Duodenal mucosa (tissue), 2 donors: ENCODE measurements at regions not wholly inside any gene's neighbourhood (a gene's known extent, or its start where the extent isn't known, plus 50 kb on each side); places are given as distances from the start of the nearest gene placed in this dataset.

ENCODE experiments used
- H3K27ac ChIP-seq: one replicate; pipeline ENCODE4 v1.7.0; 2013; ENCODE audit warnings: low read depth, low read length
- H3K27me3 ChIP-seq, 2 donors: one replicate each; pipeline ENCODE4 v1.7.0; 2013; ENCODE audit warnings: low read length in 2 of 2, control low read depth in 1 of 2; ENCODE audit not compliant: insufficient read depth in 2 of 2, control insufficient read depth in 1 of 2
- H3K36me3 ChIP-seq, 2 donors: one replicate each; pipeline ENCODE4 v1.7.0; 2013; ENCODE audit warnings: low read length in 2 of 2, control low read depth in 1 of 2; ENCODE audit not compliant: insufficient read depth in 2 of 2, control insufficient read depth in 1 of 2
- H3K4me1 ChIP-seq, 2 donors: one replicate each; pipeline ENCODE4 v1.7.0; 2013; ENCODE audit warnings: low read length in 2 of 2, control low read depth in 1 of 2; ENCODE audit not compliant: insufficient read depth in 2 of 2, control insufficient read depth in 1 of 2
- H3K4me3 ChIP-seq, 2 donors: one replicate each; pipeline ENCODE4 v1.7.0; 2013; ENCODE audit warnings: low read length in 2 of 2, low read depth in 1 of 2
- H3K9ac ChIP-seq, 2 donors: one replicate each; pipeline ENCODE4 v1.7.0; 2013; ENCODE audit warnings: low read length in 2 of 2, low read depth in 1 of 2
- H3K9me3 ChIP-seq, 2 donors: one replicate each; pipeline ENCODE4 v1.7.0; 2013; ENCODE audit warnings: low read length in 2 of 2, control low read depth in 1 of 2; ENCODE audit not compliant: control insufficient read depth in 1 of 2

DNA sequence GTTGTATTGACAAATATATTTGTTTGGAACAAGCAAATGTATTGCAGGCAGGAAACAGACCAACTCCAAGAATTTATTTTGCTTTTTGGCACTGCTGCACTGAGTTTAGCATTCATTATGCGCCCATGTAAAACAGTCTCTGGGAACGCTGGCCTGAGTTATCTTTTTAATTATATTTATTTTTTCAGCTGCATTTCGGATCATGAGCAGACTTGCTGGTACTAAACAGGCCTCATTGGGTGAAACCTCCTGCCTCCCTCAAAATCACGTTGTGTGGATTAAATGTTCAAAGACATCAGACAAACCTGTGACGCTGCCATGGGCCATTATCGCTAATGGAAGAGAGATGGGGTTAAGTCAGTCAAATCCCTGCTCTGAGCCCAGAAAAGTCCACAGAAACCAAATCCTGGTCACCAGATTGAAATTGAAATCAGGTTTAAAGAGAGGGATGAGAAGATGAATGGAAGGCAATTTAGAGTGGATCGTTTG, 511.1 kb upstream of the PROK2 start:
- H3K27ac ChIP-seq: no peak overlapping the region
- H3K9me3 ChIP-seq: no peaks in the 10 kb centered on the region

DNA sequence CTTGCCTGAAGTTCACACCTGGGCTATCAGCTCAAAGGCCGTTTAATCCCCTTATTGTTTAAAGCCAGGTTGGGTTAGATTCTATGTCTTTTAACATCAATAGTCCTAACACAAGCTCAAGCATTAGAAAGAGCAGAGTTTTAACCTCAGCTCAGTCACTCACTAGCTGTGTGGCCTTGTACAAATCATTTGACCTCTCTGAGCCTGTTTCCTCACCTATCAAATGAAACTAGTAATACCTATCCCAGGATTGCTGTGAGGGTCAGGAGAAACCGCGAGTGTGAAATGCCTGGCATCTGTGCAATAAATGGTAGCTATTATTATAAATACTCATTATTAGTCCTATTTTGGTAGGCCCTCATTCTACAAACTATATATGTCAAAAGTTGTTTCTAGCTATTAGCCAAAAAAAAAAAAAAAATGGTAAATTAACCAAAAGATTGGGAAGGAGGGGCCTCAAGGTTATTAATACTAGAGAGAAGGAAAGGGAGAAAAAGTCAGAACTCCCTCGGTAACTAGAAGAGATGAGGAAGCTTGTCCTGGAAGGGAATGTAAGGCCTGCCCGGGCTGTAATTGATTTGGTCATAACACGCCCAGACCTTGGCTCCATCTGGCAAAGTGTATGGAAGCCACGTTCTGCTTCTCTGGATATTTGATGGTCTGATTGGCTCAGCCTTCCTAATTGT, 510.5 kb upstream of the PROK2 start:
- Histone ChIP-seq H3K4me3 (no peak overlapping the region), H3K9me3 (no peaks in the 10 kb centered on the region), H3K9ac (no peak overlapping the region), H3K27ac (no peak overlapping the region), H3K27me3 (no peaks in the 10 kb centered on the region), H3K4me1 (no peaks in the 10 kb centered on the region), H3K36me3 (no peaks in the 10 kb centered on the region)

More for the DNA sequence above, 511.1 kb upstream of the PROK2 start:
- no peaks in the 10 kb centered on the region for H3K27me3 ChIP-seq
- no peak overlapping the region for H3K9ac ChIP-seq
- no peaks in the 10 kb centered on the region for H3K4me1 ChIP-seq
- no peak overlapping the region for H3K4me3 ChIP-seq
- no peaks in the 10 kb centered on the region for H3K36me3 ChIP-seq

GRCh38 chr3:72290859-72291638, 506.1 kb upstream of the PROK2 start:
- Histone ChIP-seq H3K4me3 (no peak overlapping the region), H3K9ac (no peak overlapping the region), H3K27me3 (peaks cover 0 to 5% of the 10 kb centered on the region in 2 donors), H3K4me1 (peaks cover 7 to 10% of the 10 kb centered on the region in 2 donors), H3K36me3 (no peaks in the 10 kb centered on the region), H3K9me3 (no peaks in the 10 kb centered on the region), H3K27ac (no peak overlapping the region)

- peak overlapping the region in 1 of 2 donors; percentile 41 for H3K4me3 ChIP-seq
- no peaks in the 10 kb centered on the region for H3K9me3 ChIP-seq
- H3K36me3 ChIP-seq: no peaks in the 10 kb centered on the region
- no peak overlapping the region for H3K27ac ChIP-seq
- H3K9ac ChIP-seq: no peak overlapping the region
- peaks cover 7 to 10% of the 10 kb centered on the region in 2 donors for H3K4me1 ChIP-seq
- peaks cover 0 to 5% of the 10 kb centered on the region in 2 donors for H3K27me3 ChIP-seq
Observed at GRCh38 chr3:72289692-72290071, 504.7 kb upstream of the PROK2 start.

DNA sequence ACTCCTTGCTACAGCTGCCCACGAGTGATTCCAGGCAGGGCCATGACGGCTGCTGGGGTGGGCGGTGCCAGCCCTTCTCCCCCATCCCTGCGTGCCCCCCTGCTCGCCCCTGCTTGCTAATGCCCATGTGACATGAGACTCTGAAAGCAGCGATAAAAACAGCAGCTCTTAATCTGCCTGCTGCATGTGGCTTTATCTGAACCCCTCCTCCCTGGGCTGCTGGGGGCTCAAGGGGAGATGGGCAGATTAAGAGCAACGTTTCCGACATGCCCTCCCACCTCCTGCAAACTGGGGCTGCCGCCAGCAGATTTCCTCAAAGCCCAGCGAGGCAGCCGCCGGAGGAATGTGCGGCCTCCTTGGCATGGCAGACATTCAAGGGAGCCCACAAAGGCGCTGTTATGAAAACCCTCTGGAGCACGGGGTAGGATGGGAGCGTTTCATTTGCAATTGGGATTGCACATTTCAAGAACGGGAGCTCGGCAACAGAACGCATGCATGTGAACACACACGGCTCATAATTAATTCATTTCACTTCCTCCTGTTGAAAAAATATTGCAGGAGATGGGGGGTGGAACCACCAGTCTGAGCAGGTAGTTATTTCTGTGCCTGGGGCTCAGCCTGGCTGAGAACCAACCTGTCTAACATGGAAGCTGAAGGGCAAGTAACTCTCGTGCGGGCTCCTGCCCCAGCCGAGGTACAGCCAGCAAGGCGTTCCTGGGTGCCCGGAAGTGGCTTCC, 504.2 kb upstream of the PROK2 start:
- H3K9ac ChIP-seq: peak overlapping the region in 1 of 2 donors; percentile 7
- no peak overlapping the region for H3K27ac ChIP-seq
- peaks cover 7 to 10% of the 10 kb centered on the region in 2 donors for H3K4me1 ChIP-seq
- no peaks in the 10 kb centered on the region for H3K9me3 ChIP-seq
- peak overlapping the region; percentile 41 to 62 for H3K4me3 ChIP-seq
- H3K36me3 ChIP-seq: no peaks in the 10 kb centered on the region
- peaks cover 0 to 5% of the 10 kb centered on the region in 2 donors for H3K27me3 ChIP-seq

- Histone ChIP-seq H3K27ac (no peak overlapping the region), H3K36me3 (no peaks in the 10 kb centered on the region), H3K9ac (no peak overlapping the region), H3K27me3 (peaks cover 0 to 5% of the 10 kb centered on the region in 2 donors), H3K4me1 (peaks cover 7 to 10% of the 10 kb centered on the region in 2 donors), H3K4me3 (no peak overlapping the region), H3K9me3 (no peaks in the 10 kb centered on the region)
Observed at GRCh38 chr3:72287956-72288355, 503.0 kb upstream of the PROK2 start.

DNA sequence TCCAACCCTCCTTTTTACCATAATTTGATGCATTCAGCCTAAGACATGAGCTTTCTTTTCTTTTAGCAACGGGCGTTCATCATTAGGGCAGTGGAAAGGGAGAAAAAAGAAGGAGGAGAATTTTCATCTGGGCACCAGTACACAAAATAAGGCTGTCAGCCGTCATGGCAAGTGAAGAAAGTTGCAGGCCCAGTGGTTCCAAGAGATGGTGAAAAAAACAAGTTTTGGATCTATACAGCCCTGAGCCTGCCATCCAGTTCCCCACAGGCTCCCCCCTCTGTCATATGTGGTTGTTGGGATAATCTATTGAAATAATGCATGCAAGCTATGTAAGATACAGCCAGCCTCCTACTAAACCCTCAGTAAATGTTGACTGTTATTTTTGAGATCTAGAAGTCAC, 500.6 kb upstream of the PROK2 start:
- no peak overlapping the region for H3K27ac ChIP-seq
- peaks cover 7 to 10% of the 10 kb centered on the region in 2 donors for H3K4me1 ChIP-seq
- no peaks in the 10 kb centered on the region for H3K36me3 ChIP-seq
- peaks cover 0 to 5% of the 10 kb centered on the region in 2 donors for H3K9me3 ChIP-seq
- H3K27me3 ChIP-seq: peaks cover 4 to 5% of the 10 kb centered on the region in 2 donors
- H3K9ac ChIP-seq: no peak overlapping the region
- H3K4me3 ChIP-seq: no peak overlapping the region

GRCh38 chr3:72284471-72284870, 499.5 kb upstream of the PROK2 start:
- Histone ChIP-seq H3K4me3 (no peak overlapping the region), H3K27me3 (peaks cover 5% of the 10 kb centered on the region in 2 donors), H3K9ac (no peak overlapping the region), H3K4me1 (peaks cover 2 to 6% of the 10 kb centered on the region in 2 donors), H3K9me3 (peaks cover 0 to 5% of the 10 kb centered on the region in 2 donors), H3K27ac (no peak overlapping the region), H3K36me3 (no peaks in the 10 kb centered on the region)

GRCh38 chr3:72282918-72283317, 498.0 kb upstream of the PROK2 start:
- no peaks in the 10 kb centered on the region for H3K4me1 ChIP-seq
- H3K9me3 ChIP-seq: peaks cover 0 to 5% of the 10 kb centered on the region in 2 donors
- H3K9ac ChIP-seq: no peak overlapping the region
- H3K4me3 ChIP-seq: no peak overlapping the region
- H3K36me3 ChIP-seq: no peaks in the 10 kb centered on the region
- peaks cover 0 to 5% of the 10 kb centered on the region in 2 donors for H3K27me3 ChIP-seq
- no peak overlapping the region for H3K27ac ChIP-seq

- Histone ChIP-seq H3K9me3 (peaks cover 0 to 5% of the 10 kb centered on the region in 2 donors), H3K4me1 (no peaks in the 10 kb centered on the region), H3K27me3 (peaks cover 0 to 5% of the 10 kb centered on the region in 2 donors)
Observed at GRCh38 chr3:72281551-72281950, 496.6 kb upstream of the PROK2 start.

More at GRCh38 chr3:72281551-72281950, 496.6 kb upstream of the PROK2 start:
- Histone ChIP-seq H3K4me3 (no peak overlapping the region), H3K27ac (no peak overlapping the region), H3K36me3 (no peaks in the 10 kb centered on the region), H3K9ac (no peak overlapping the region)
